ACC112 (cell line): ENCODE measurements at regions not wholly inside any gene's neighbourhood (a gene's known extent, or its start where the extent isn't known, plus 50 kb on each side); places are given as distances from the start of the nearest gene placed in this dataset.

Experiments used
- H2AFZ ChIP-seq: fragments of 200-600 bp; sonication (generic); one replicate; pipeline ENCODE4 v1.6.0; 2017; ENCODE audit warnings: antibody characterized with exemption, low read length; ENCODE audit not compliant: unreplicated experiment
- H3K27ac ChIP-seq: fragments of 200-600 bp; sonication (generic); 2 replicates; pipeline ENCODE4 v1.5.1; 2014; ENCODE audit warnings: low read depth, mild to moderate bottlenecking, antibody characterized with exemption, low read length, moderate library complexity
- H3K27me3 ChIP-seq: fragments of 200-600 bp; sonication (generic); 2 replicates; pipeline ENCODE4 v1.6.1; 2014; ENCODE audit warnings: mild to moderate bottlenecking, antibody characterized with exemption, low read length, moderate library complexity, mixed read lengths; ENCODE audit not compliant: insufficient read depth
- H3K36me3 ChIP-seq: fragments of 200-600 bp; sonication (generic); 2 replicates; pipeline ENCODE4 v1.6.1; 2016; ENCODE audit warnings: mild to moderate bottlenecking, antibody characterized with exemption, low read length, moderate library complexity, mixed read lengths; ENCODE audit not compliant: insufficient read depth
- H3K4me1 ChIP-seq: fragments of 200-600 bp; sonication (generic); one replicate; pipeline ENCODE4 v1.6.1; 2016; ENCODE audit warnings: low read length, mixed read lengths; ENCODE audit not compliant: insufficient read depth, unreplicated experiment, control insufficient read depth
- H3K4me3 ChIP-seq: fragments of 200-600 bp; sonication (generic); 2 replicates; pipeline ENCODE4 v1.5.1; 2014; ENCODE audit warnings: mild to moderate bottlenecking, low read depth, low read length
- H3K79me2 ChIP-seq: fragments of 200-600 bp; sonication (generic); one replicate; pipeline ENCODE4 v1.6.0; 2016; ENCODE audit warnings: low read length; ENCODE audit not compliant: control insufficient read depth, unreplicated experiment, insufficient read depth

- H3K79me2 ChIP-seq, result no peaks in the 10 kb centered on the region
- H3K36me3 ChIP-seq, result no peaks in the 10 kb centered on the region
- H2AFZ ChIP-seq, result no peak overlapping the region
- H3K27me3 ChIP-seq, result no peaks in the 10 kb centered on the region
- H3K4me1 ChIP-seq, result no peaks in the 10 kb centered on the region
- H3K4me3 ChIP-seq, result no peak overlapping the region
- H3K27ac ChIP-seq, result no peak overlapping the region
Measured at GRCh38 chr7:21141476-21141875, 286.4 kb upstream of the SP4 start.

- Histone ChIP-seq H3K4me1 (no peaks in the 10 kb centered on the region), H3K27me3 (no peaks in the 10 kb centered on the region), H3K79me2 (no peaks in the 10 kb centered on the region), H3K4me3 (no peak overlapping the region), H3K36me3 (no peaks in the 10 kb centered on the region), H2AFZ (no peak overlapping the region), H3K27ac (no peak overlapping the region)
Measured at GRCh38 chr7:21142081-21142480, 285.8 kb upstream of the SP4 start.

- no peaks in the 10 kb centered on the region for H3K79me2 ChIP-seq
- H3K36me3 ChIP-seq, result no peaks in the 10 kb centered on the region
- no peak overlapping the region for H3K4me3 ChIP-seq
- no peaks in the 10 kb centered on the region for H3K27me3 ChIP-seq
- no peak overlapping the region for H2AFZ ChIP-seq
- no peak overlapping the region for H3K27ac ChIP-seq
- H3K4me1 ChIP-seq, result no peaks in the 10 kb centered on the region
Measured at GRCh38 chr7:21146642-21147423, 281.1 kb upstream of the SP4 start.

GRCh38 chr7:21149809-21150208 lies 278.1 kb upstream of the SP4 start:
- Histone ChIP-seq H3K36me3 (no peaks in the 10 kb centered on the region), H3K27me3 (no peaks in the 10 kb centered on the region), H2AFZ (no peak overlapping the region), H3K4me3 (no peak overlapping the region), H3K27ac (no peak overlapping the region), H3K4me1 (no peaks in the 10 kb centered on the region), H3K79me2 (no peaks in the 10 kb centered on the region)

- Histone ChIP-seq H3K4me1 (no peaks in the 10 kb centered on the region), H3K36me3 (no peaks in the 10 kb centered on the region), H3K79me2 (no peaks in the 10 kb centered on the region), H3K4me3 (no peak overlapping the region), H3K27me3 (no peaks in the 10 kb centered on the region), H3K27ac (no peak overlapping the region), H2AFZ (no peak overlapping the region)
Measured at GRCh38 chr7:21154614-21155013, 273.3 kb upstream of the SP4 start.

GRCh38 chr7:21159506-21159905 lies 268.4 kb upstream of the SP4 start:
- Histone ChIP-seq H3K4me3 (no peak overlapping the region), H3K27me3 (no peaks in the 10 kb centered on the region), H3K4me1 (no peaks in the 10 kb centered on the region), H3K79me2 (no peaks in the 10 kb centered on the region), H3K36me3 (no peaks in the 10 kb centered on the region), H3K27ac (no peak overlapping the region), H2AFZ (no peak overlapping the region)

- Histone ChIP-seq H3K27ac (no peak overlapping the region), H3K27me3 (no peaks in the 10 kb centered on the region), H3K36me3 (no peaks in the 10 kb centered on the region), H3K4me1 (no peaks in the 10 kb centered on the region), H2AFZ (no peak overlapping the region), H3K4me3 (no peak overlapping the region), H3K79me2 (no peaks in the 10 kb centered on the region)
Measured at GRCh38 chr7:21160401-21160800, 267.5 kb upstream of the SP4 start.

GRCh38 chr7:21167942-21168341 lies 259.9 kb upstream of the SP4 start:
- Histone ChIP-seq H3K27ac (no peak overlapping the region), H2AFZ (no peak overlapping the region), H3K4me3 (no peak overlapping the region)

GRCh38 chr7:21169667-21170580 lies 258.0 kb upstream of the SP4 start:
- no peak overlapping the region for H2AFZ ChIP-seq

More at GRCh38 chr7:21167942-21168341, 259.9 kb upstream of the SP4 start:
- Histone ChIP-seq H3K36me3 (no peaks in the 10 kb centered on the region), H3K27me3 (peaks cover 46% of the 10 kb centered on the region), H3K4me1 (no peaks in the 10 kb centered on the region), H3K79me2 (no peaks in the 10 kb centered on the region)

GRCh38 chr7:21172800-21173199 lies 255.1 kb upstream of the SP4 start:
- no peak overlapping the region for H3K4me3 ChIP-seq
- H3K4me1 ChIP-seq, result no peaks in the 10 kb centered on the region
- no peak overlapping the region for H3K27ac ChIP-seq
- H3K79me2 ChIP-seq, result no peaks in the 10 kb centered on the region
- H3K27me3 ChIP-seq, result peaks cover 44% of the 10 kb centered on the region
- H3K36me3 ChIP-seq, result no peaks in the 10 kb centered on the region
- no peak overlapping the region for H2AFZ ChIP-seq

More at GRCh38 chr7:21169667-21170580, 258.0 kb upstream of the SP4 start:
- H3K27me3 ChIP-seq, result peaks cover 46% of the 10 kb centered on the region
- H3K36me3 ChIP-seq, result no peaks in the 10 kb centered on the region
- no peaks in the 10 kb centered on the region for H3K4me1 ChIP-seq
- H3K4me3 ChIP-seq, result no peak overlapping the region
- no peaks in the 10 kb centered on the region for H3K79me2 ChIP-seq
- H3K27ac ChIP-seq, result no peak overlapping the region
